Activated CD4-positive, alpha-beta T cell treated with anti-CD3 and anti-CD28 coated beads, Interleukin-2, amount 10 ng/mL, durations not matched to agents 7 days and 5 days (primary cell): ENCODE measurements at regions not wholly inside any gene's neighbourhood (a gene's known extent, or its start where the extent isn't known, plus 50 kb on each side); places are given as distances from the start of the nearest gene placed in this dataset.

Source experiments
- CTCF ChIA-PET: fragments of 350-600 bp; sonication (Branson Sonifier 250); formaldehyde crosslinking; loops from one replicate; lab custom pipeline; 2021; ENCODE audit warnings: antibody characterized with exemption; lab: Charles Lee
- POLR2A ChIA-PET: fragments of 350-600 bp; sonication (Branson Sonifier 250); formaldehyde crosslinking; loops from one replicate; lab custom pipeline; 2021; ENCODE audit warnings: antibody characterized with exemption; lab: Charles Lee
- DNase-seq: peaks from one replicate; pipeline ENCODE4 v3.0.0-alpha.2; 2020
- H3K27ac Mint-ChIP-seq: one replicate; pipeline ENCODE4 v1.8.0; 2021; ENCODE audit warnings: mild to moderate bottlenecking, moderate library complexity, mixed read lengths
- H3K27me3 Mint-ChIP-seq: one replicate; pipeline ENCODE4 v1.8.0; 2021; ENCODE audit warnings: mixed read lengths
- H3K36me3 Mint-ChIP-seq: one replicate; pipeline ENCODE4 v1.8.0; 2021; ENCODE audit warnings: low read depth, mixed read lengths
- H3K4me1 Mint-ChIP-seq: one replicate; pipeline ENCODE4 v1.8.0; 2021; ENCODE audit warnings: mixed read lengths
- H3K4me3 Mint-ChIP-seq: one replicate; pipeline ENCODE4 v1.8.0; 2021; ENCODE audit warnings: mild to moderate bottlenecking, moderate library complexity, mixed read lengths
- H3K9me3 Mint-ChIP-seq: one replicate; pipeline ENCODE4 v1.8.0; 2021; ENCODE audit warnings: mixed read lengths

DNA sequence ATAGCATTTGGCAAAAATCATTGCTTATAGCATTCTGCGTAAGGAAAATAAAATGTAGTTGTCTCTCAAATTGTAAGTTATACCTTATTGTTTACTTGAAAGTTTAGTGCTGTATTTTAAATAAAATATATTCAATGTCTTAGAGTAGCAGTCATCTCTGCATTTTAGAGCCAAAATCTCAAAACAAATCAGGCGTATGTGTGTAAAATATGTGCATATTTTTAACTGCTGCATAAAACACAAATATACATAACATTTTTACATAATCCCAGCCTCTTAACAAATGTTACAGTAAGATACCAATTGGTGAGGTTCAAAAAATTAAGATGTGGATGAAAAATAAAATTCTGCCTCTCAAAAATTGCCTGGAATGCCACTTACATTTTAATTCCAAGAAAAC, 145.8 kb upstream of the AGA start:
- CTCF ChIA-PET: no interaction called here
- Mint-ChIP-seq H3K27ac (no peak overlapping the region), H3K27me3 (no peaks in the 10 kb centered on the region), H3K36me3 (no peaks in the 10 kb centered on the region), H3K9me3 (no peaks in the 10 kb centered on the region), H3K4me1 (no peaks in the 10 kb centered on the region), H3K4me3 (no peak overlapping the region)
- POLR2A ChIA-PET: no interaction called here
- no peak for DNase-seq

DNA sequence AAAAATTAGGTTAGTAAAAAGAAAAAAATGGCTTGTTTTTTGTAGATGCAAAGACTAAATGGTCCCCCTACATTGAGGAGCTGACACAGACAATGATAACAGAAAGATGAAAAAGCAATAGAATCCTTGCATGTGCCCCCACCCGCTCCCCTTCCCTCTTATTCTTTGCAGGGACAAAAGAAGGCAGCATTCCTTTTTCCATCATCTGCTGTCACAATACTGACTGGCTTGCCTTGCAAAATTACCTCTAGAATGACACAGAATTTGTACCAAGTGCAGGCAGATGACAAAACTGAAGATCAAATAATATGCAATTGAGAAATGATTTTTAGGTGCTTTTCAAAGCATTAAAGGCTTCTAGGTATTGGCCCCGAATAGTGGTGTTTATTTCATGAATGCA, 153.1 kb upstream of the AGA start:
- H3K36me3 Mint-ChIP-seq: no peaks in the 10 kb centered on the region
- CTCF ChIA-PET: no interaction called here

DNA sequence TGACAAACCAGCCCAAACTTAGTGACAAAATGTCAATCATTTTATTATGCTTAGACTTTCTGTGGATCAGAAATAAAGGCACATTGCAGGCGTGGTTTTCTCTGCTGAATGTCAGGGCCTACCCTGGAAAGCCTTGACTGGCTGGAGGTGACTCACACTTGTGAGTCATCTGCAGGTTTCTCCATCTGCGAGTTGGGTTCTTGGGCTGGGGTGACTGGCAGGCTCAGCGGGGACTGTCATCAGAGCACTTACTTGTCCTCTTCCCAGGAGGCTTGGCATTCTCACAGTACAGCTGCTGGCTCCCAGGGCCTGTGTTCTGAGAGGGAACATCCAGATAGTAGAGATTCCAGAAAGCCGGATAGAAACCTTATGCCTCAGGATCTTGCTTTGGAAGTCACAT, 153.8 kb upstream of the AGA start:
- no peaks in the 10 kb centered on the region for H3K36me3 Mint-ChIP-seq
- CTCF ChIA-PET: no interaction called here
- no peaks in the 10 kb centered on the region for H3K27me3 Mint-ChIP-seq
- H3K4me3 Mint-ChIP-seq: no peak overlapping the region
- no peaks in the 10 kb centered on the region for H3K9me3 Mint-ChIP-seq
- H3K27ac Mint-ChIP-seq: no peak overlapping the region
- POLR2A ChIA-PET: no interaction called here
- DNase-seq: peak; percentile 13
- no peaks in the 10 kb centered on the region for H3K4me1 Mint-ChIP-seq

More for the DNA sequence above, 153.1 kb upstream of the AGA start:
- H3K4me3 Mint-ChIP-seq: no peak overlapping the region
- no peaks in the 10 kb centered on the region for H3K27me3 Mint-ChIP-seq
- POLR2A ChIA-PET: no interaction called here
- H3K4me1 Mint-ChIP-seq: no peaks in the 10 kb centered on the region
- no peak overlapping the region for H3K27ac Mint-ChIP-seq
- DNase-seq: no peak
- H3K9me3 Mint-ChIP-seq: no peaks in the 10 kb centered on the region

DNA sequence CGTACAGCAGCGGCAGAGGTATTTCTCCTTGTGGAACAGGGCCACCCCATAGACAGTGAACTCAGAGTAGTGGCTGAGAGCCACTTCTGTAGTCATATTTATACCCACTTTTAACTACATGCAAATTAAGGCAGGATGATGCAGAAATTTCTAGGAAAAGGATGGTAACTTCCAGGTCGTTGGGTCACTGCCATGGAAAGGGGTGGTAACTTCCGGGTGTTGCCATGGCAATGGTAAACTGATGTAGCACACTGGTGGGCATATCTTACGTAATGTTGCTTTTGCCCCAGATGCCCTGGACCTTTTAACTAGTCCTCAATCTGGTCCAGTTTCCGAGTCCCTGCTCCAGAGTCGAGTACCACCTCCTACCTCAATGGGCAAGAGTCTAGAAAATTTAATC, 154.8 kb upstream of the AGA start:
- ChIA-PET CTCF (no interaction called here), POLR2A (no interaction called here)
- no peaks in the 10 kb centered on the region for H3K27me3 Mint-ChIP-seq
- H3K4me3 Mint-ChIP-seq: no peak overlapping the region
- no peak for DNase-seq
- H3K36me3 Mint-ChIP-seq: no peaks in the 10 kb centered on the region
- no peaks in the 10 kb centered on the region for H3K9me3 Mint-ChIP-seq
- H3K4me1 Mint-ChIP-seq: no peaks in the 10 kb centered on the region
- no peak overlapping the region for H3K27ac Mint-ChIP-seq

DNA sequence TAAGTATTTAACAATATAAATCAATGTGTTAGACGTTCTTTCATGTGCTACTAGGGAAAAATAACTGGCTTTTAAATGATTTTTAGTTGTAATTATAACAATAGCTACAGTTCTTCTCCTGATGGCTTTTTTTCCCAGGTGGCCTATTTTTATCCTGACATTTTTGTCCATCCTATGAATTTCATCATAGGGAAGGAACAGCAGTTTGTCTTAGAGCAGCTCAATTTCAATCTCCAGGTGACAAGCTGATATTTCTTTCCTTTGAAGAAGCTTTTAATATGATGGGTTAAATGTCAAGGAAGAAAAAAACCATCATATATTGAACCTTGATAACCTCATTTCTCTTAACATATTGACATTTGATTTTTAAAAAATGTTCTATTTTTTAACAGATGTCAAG, 163.0 kb upstream of the AGA start:
- H3K36me3 Mint-ChIP-seq: no peaks in the 10 kb centered on the region
- no peaks in the 10 kb centered on the region for H3K27me3 Mint-ChIP-seq
- DNase-seq: no peak
- no peaks in the 10 kb centered on the region for H3K9me3 Mint-ChIP-seq
- CTCF ChIA-PET: no interaction called here
- H3K27ac Mint-ChIP-seq: no peak overlapping the region
- POLR2A ChIA-PET: no interaction called here
- no peaks in the 10 kb centered on the region for H3K4me1 Mint-ChIP-seq
- no peak overlapping the region for H3K4me3 Mint-ChIP-seq

- no peak for DNase-seq
- Mint-ChIP-seq H3K36me3 (no peaks in the 10 kb centered on the region), H3K9me3 (no peaks in the 10 kb centered on the region), H3K4me3 (no peak overlapping the region), H3K27me3 (no peaks in the 10 kb centered on the region), H3K4me1 (no peaks in the 10 kb centered on the region), H3K27ac (no peak overlapping the region)
- CTCF ChIA-PET: no interaction called here
- POLR2A ChIA-PET: no interaction called here
Measured at GRCh38 chr4:177607111-177607573, 164.9 kb upstream of the AGA start.

GRCh38 chr4:177611974-177612664, 169.9 kb upstream of the AGA start:
- no peaks in the 10 kb centered on the region for H3K9me3 Mint-ChIP-seq
- CTCF ChIA-PET: no interaction called here
- H3K27me3 Mint-ChIP-seq: no peaks in the 10 kb centered on the region

DNA sequence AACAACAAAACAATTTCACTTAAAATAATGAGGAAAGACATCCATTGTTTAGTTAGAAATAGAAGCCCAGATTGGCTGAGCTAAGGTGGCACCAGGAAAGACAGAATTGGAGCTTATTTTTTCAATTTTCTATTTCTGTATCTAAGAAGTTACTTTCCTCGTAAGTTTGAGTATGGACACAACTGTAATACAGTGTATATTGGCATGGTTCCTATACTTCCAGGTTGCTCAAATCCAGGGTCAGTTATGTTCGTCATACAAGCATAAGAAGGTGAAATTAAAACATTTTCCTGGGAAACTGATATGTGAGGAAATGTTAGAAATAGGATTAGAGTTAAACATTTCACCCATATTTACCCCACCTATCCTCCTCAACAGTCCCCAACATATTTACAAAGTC, 170.4 kb upstream of the AGA start:
- no peaks in the 10 kb centered on the region for H3K27me3 Mint-ChIP-seq
- H3K4me3 Mint-ChIP-seq: no peak overlapping the region
- ChIA-PET POLR2A (no interaction called here), CTCF (no interaction called here)
- H3K27ac Mint-ChIP-seq: no peak overlapping the region
- H3K4me1 Mint-ChIP-seq: no peaks in the 10 kb centered on the region
- DNase-seq: no peak
- no peaks in the 10 kb centered on the region for H3K9me3 Mint-ChIP-seq
- H3K36me3 Mint-ChIP-seq: no peaks in the 10 kb centered on the region

More at GRCh38 chr4:177611974-177612664, 169.9 kb upstream of the AGA start:
- no peak for DNase-seq
- Mint-ChIP-seq H3K27ac (no peak overlapping the region), H3K36me3 (no peaks in the 10 kb centered on the region), H3K4me1 (no peaks in the 10 kb centered on the region), H3K4me3 (no peak overlapping the region)
- POLR2A ChIA-PET: no interaction called here

DNA sequence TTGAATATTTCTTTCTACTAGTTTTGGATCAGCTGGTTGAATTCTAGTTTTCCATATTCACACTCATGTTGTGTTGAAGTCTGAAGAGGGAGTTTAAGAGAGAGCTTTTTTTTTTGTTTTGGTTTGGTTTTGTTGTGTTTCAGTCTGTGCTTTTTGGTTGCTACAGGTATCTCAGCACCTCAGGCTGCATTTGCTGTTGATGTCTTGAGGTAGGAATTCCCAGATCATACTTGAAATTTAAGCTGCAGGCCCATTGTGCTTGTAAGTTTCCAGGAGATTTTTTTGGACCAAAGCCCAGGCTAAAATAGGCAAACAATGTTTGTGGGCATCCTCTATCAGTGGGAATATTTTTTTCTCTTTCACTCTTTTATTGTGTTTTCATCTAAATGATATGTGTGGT, 190.2 kb upstream of the AGA start:
- no peak overlapping the region for H3K4me3 Mint-ChIP-seq
- no peak for DNase-seq
- H3K9me3 Mint-ChIP-seq: no peaks in the 10 kb centered on the region
- H3K27ac Mint-ChIP-seq: no peak overlapping the region
- CTCF ChIA-PET: no interaction called here
- no peaks in the 10 kb centered on the region for H3K27me3 Mint-ChIP-seq
- POLR2A ChIA-PET: no interaction called here
- no peaks in the 10 kb centered on the region for H3K4me1 Mint-ChIP-seq
- H3K36me3 Mint-ChIP-seq: no peaks in the 10 kb centered on the region

DNA sequence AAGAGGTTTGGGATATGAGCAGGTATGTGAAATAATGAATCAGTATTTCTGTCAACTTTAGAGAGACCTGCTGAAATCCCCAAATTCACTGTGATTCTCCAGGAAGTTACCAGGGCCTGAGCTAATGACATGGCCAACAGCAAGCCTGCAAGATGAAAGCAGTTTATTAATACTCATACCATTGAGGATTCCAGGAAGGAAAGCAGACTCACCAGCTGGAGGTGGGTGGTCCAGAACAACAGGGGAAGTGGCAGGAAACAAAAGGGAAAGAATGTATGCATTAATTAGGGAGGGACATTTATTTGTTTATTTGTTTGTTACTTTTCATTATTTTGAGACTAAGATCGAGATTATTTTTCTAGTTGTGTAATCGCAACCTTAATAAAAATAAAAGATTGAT, 196.6 kb upstream of the AGA start:
- Mint-ChIP-seq H3K9me3 (no peaks in the 10 kb centered on the region), H3K36me3 (no peaks in the 10 kb centered on the region), H3K27me3 (no peaks in the 10 kb centered on the region), H3K27ac (no peak overlapping the region), H3K4me3 (no peak overlapping the region), H3K4me1 (peaks cover 2% of the 10 kb centered on the region)
- CTCF ChIA-PET: no interaction called here
- POLR2A ChIA-PET: interaction anchor here (0.7 kb wide), 1 partner anchor 31 kb away, joined by 3 read pairs; no protein-coding TSS in a partner anchor
- no peak for DNase-seq

GRCh38 chr4:177640864-177641263, 198.6 kb upstream of the AGA start:
- POLR2A ChIA-PET: no interaction called here
- H3K36me3 Mint-ChIP-seq: no peaks in the 10 kb centered on the region
- H3K27ac Mint-ChIP-seq: no peak overlapping the region

DNA sequence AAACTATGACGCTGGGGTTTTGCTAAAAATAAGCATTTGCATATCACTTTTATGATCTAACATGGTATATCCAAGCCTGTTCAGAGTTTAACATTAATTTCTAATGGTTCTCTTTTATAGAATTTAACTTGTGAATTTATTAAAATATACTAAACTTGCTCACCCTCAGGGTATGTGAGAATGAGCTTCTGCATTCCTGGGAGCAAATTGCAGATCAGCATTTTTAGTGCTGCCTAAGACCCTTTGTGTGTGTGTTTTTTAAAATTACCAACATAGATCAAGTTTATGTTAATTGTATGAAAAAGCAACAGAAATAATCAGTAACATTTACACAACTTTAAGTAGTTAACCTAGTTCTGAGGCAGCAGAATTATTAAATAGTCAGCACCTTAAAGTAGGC, 218.0 kb upstream of the AGA start:
- ChIA-PET CTCF (no interaction called here), POLR2A (no interaction called here)

More at GRCh38 chr4:177640864-177641263, 198.6 kb upstream of the AGA start:
- H3K27me3 Mint-ChIP-seq: no peaks in the 10 kb centered on the region
- no peak for DNase-seq
- CTCF ChIA-PET: no interaction called here
- H3K4me1 Mint-ChIP-seq: peaks cover 2% of the 10 kb centered on the region
- no peaks in the 10 kb centered on the region for H3K9me3 Mint-ChIP-seq
- no peak overlapping the region for H3K4me3 Mint-ChIP-seq

GRCh38 chr4:177667687-177668086, 225.4 kb upstream of the AGA start:
- POLR2A ChIA-PET: no interaction called here
- H3K27ac Mint-ChIP-seq: no peak overlapping the region
- no peaks in the 10 kb centered on the region for H3K4me1 Mint-ChIP-seq
- peaks cover 2% of the 10 kb centered on the region for H3K27me3 Mint-ChIP-seq
- no peaks in the 10 kb centered on the region for H3K36me3 Mint-ChIP-seq
- no peak overlapping the region for H3K4me3 Mint-ChIP-seq
- no peak for DNase-seq
- H3K9me3 Mint-ChIP-seq: no peaks in the 10 kb centered on the region
- CTCF ChIA-PET: no interaction called here

More for the DNA sequence above, 218.0 kb upstream of the AGA start:
- Mint-ChIP-seq H3K27me3 (no peaks in the 10 kb centered on the region), H3K4me1 (no peaks in the 10 kb centered on the region), H3K9me3 (no peaks in the 10 kb centered on the region), H3K27ac (no peak overlapping the region), H3K4me3 (no peak overlapping the region), H3K36me3 (no peaks in the 10 kb centered on the region)
- no peak for DNase-seq

- Mint-ChIP-seq H3K4me3 (no peak overlapping the region), H3K4me1 (no peaks in the 10 kb centered on the region), H3K27ac (no peak overlapping the region), H3K27me3 (peaks cover 2% of the 10 kb centered on the region), H3K9me3 (no peaks in the 10 kb centered on the region), H3K36me3 (no peaks in the 10 kb centered on the region)
- CTCF ChIA-PET: no interaction called here
- no peak for DNase-seq
- POLR2A ChIA-PET: no interaction called here
Measured at GRCh38 chr4:177671387-177671786, 229.2 kb upstream of the AGA start.
